ENCODE measurements at regions not wholly inside any gene's neighbourhood (a gene's known extent, or its start where the extent isn't known, plus 50 kb on each side); places are given as distances from the start of the nearest gene placed in this dataset.

GRCh38 chr1:221347706-221348105 is 394.2 kb downstream of the DUSP10 start:
- DNase-seq (ENCODE audit: low read depth) (no peak), FAIRE-seq (no peak)
- H3K9me3 ChIP-seq (ENCODE audit: insufficient read depth, low read depth, low read length): no peaks in the 10 kb centered on the region
- H3K4me3 Mint-ChIP-seq (ENCODE audit: unreplicated experiment): no peak overlapping the region
- no peak overlapping the region for H3K27ac Mint-ChIP-seq (ENCODE audit: unreplicated experiment)
- H3K4me3 ChIP-seq (ENCODE audit: insufficient read depth, low read depth, low read length): no peak overlapping the region
- no peak overlapping the region for H3K27ac ChIP-seq (ENCODE audit: low read depth, low read length)
- no peaks in the 10 kb centered on the region for H3K79me2 ChIP-seq (ENCODE audit: insufficient read depth, low read length)
- no peaks in the 10 kb centered on the region for H3K36me3 Mint-ChIP-seq (ENCODE audit: low read depth, unreplicated experiment)
- H3K4me1 Mint-ChIP-seq (ENCODE audit: low read depth, unreplicated experiment): peaks cover 12% of the 10 kb centered on the region
- TF ChIP-seq CTCF (IDR thresholded peaks at IDR 0.05; ENCODE audit: insufficient read depth, low read depth, low read length) (no peak), EZH2 (IDR thresholded peaks at IDR 0.05; ENCODE audit: insufficient read depth, low read length) (no peak)
- no peak overlapping the region for H3K9ac ChIP-seq (ENCODE audit: low read length)
- no peaks in the 10 kb centered on the region for H3K36me3 ChIP-seq (ENCODE audit: insufficient read depth, low read length)
- no peaks in the 10 kb centered on the region for H3K27me3 Mint-ChIP-seq (ENCODE audit: low read depth, unreplicated experiment)
- no peaks in the 10 kb centered on the region for H3K9me3 Mint-ChIP-seq (ENCODE audit: unreplicated experiment)
- no peak overlapping the region for H2AFZ ChIP-seq (ENCODE audit: low read depth, low read length)
- no peaks in the 10 kb centered on the region for H3K27me3 ChIP-seq (ENCODE audit: insufficient read depth, low read length)
- H4K20me1 ChIP-seq (ENCODE audit: insufficient read depth, low read length): no peaks in the 10 kb centered on the region
- no peaks in the 10 kb centered on the region for H3K4me1 ChIP-seq (ENCODE audit: insufficient read depth, low read length)
- no peak overlapping the region for H3K4me2 ChIP-seq (ENCODE audit: low read length)

GRCh38 chr1:221350091-221350490 is 391.8 kb downstream of the DUSP10 start:
- Histone ChIP-seq H3K27me3 (ENCODE audit: insufficient read depth, low read length) (no peaks in the 10 kb centered on the region), H3K4me2 (ENCODE audit: low read length) (no peak overlapping the region), H3K9me3 (ENCODE audit: insufficient read depth, low read depth, low read length) (no peaks in the 10 kb centered on the region), H3K79me2 (ENCODE audit: insufficient read depth, low read length) (no peaks in the 10 kb centered on the region), H3K4me3 (ENCODE audit: insufficient read depth, low read depth, low read length) (no peak overlapping the region), H4K20me1 (ENCODE audit: insufficient read depth, low read length) (no peaks in the 10 kb centered on the region), H3K9ac (ENCODE audit: low read length) (no peak overlapping the region), H3K36me3 (ENCODE audit: insufficient read depth, low read length) (no peaks in the 10 kb centered on the region), H2AFZ (ENCODE audit: low read depth, low read length) (no peak overlapping the region), H3K4me1 (ENCODE audit: insufficient read depth, low read length) (no peaks in the 10 kb centered on the region), H3K27ac (ENCODE audit: low read depth, low read length) (no peak overlapping the region)
- H3K36me3 Mint-ChIP-seq (ENCODE audit: low read depth, unreplicated experiment): no peaks in the 10 kb centered on the region
- TF ChIP-seq CTCF (IDR thresholded peaks at IDR 0.05; ENCODE audit: insufficient read depth, low read depth, low read length) (no peak), EZH2 (IDR thresholded peaks at IDR 0.05; ENCODE audit: insufficient read depth, low read length) (no peak)
- peak; percentile 32 for DNase-seq (ENCODE audit: low read depth)
- no peaks in the 10 kb centered on the region for H3K27me3 Mint-ChIP-seq (ENCODE audit: low read depth, unreplicated experiment)
- no peak overlapping the region for H3K4me3 Mint-ChIP-seq (ENCODE audit: unreplicated experiment)
- FAIRE-seq: no peak
- H3K27ac Mint-ChIP-seq (ENCODE audit: unreplicated experiment): no peak overlapping the region
- no peaks in the 10 kb centered on the region for H3K9me3 Mint-ChIP-seq (ENCODE audit: unreplicated experiment)
- H3K4me1 Mint-ChIP-seq (ENCODE audit: low read depth, unreplicated experiment): peaks cover 6% of the 10 kb centered on the region

- Histone ChIP-seq H3K27ac (ENCODE audit: low read depth, low read length) (no peak overlapping the region), H3K4me3 (ENCODE audit: insufficient read depth, low read depth, low read length) (no peak overlapping the region), H3K9me3 (ENCODE audit: insufficient read depth, low read depth, low read length) (no peaks in the 10 kb centered on the region), H3K79me2 (ENCODE audit: insufficient read depth, low read length) (no peaks in the 10 kb centered on the region), H4K20me1 (ENCODE audit: insufficient read depth, low read length) (no peaks in the 10 kb centered on the region), H3K4me1 (ENCODE audit: insufficient read depth, low read length) (no peaks in the 10 kb centered on the region), H3K36me3 (ENCODE audit: insufficient read depth, low read length) (no peaks in the 10 kb centered on the region), H3K9ac (ENCODE audit: low read length) (no peak overlapping the region), H3K4me2 (ENCODE audit: low read length) (no peak overlapping the region), H2AFZ (ENCODE audit: low read depth, low read length) (no peak overlapping the region), H3K27me3 (ENCODE audit: insufficient read depth, low read length) (no peaks in the 10 kb centered on the region)
- H3K27me3 Mint-ChIP-seq (ENCODE audit: low read depth, unreplicated experiment): no peaks in the 10 kb centered on the region
- FAIRE-seq (no peak), DNase-seq (ENCODE audit: low read depth) (no peak)
- TF ChIP-seq EZH2 (IDR thresholded peaks at IDR 0.05; ENCODE audit: insufficient read depth, low read length) (no peak), CTCF (IDR thresholded peaks at IDR 0.05; ENCODE audit: insufficient read depth, low read depth, low read length) (no peak)
- H3K36me3 Mint-ChIP-seq (ENCODE audit: low read depth, unreplicated experiment): no peaks in the 10 kb centered on the region
- H3K9me3 Mint-ChIP-seq (ENCODE audit: unreplicated experiment): no peaks in the 10 kb centered on the region
- no peak overlapping the region for H3K4me3 Mint-ChIP-seq (ENCODE audit: unreplicated experiment)
- H3K27ac Mint-ChIP-seq (ENCODE audit: unreplicated experiment): no peak overlapping the region
- H3K4me1 Mint-ChIP-seq (ENCODE audit: low read depth, unreplicated experiment): no peaks in the 10 kb centered on the region
Observed at GRCh38 chr1:221356693-221357092, 385.2 kb downstream of the DUSP10 start.

Measured in astrocyte (in vitro differentiated cells and primary cell).